ENCODE measurements at regions not wholly inside any gene's neighbourhood (a gene's known extent, or its start where the extent isn't known, plus 50 kb on each side); places are given as distances from the start of the nearest gene placed in this dataset.

- TF ChIP-seq CTCF (conservative IDR thresholded peaks at IDR 0.05; ENCODE audit: low read depth in 2 of 2) (no peak), NANOG (IDR thresholded peaks at IDR 0.05; ENCODE audit: borderline replicate concordance) (no peak), EZH2 (IDR thresholded peaks at IDR 0.05; ENCODE audit: low read depth, unreplicated experiment) (no peak), REST (IDR thresholded peaks at IDR 0.05; ENCODE audit: unreplicated experiment) (no peak), EZH2phosphoT487 (IDR thresholded peaks at IDR 0.05; ENCODE audit: unreplicated experiment) (no peak), POLR2AphosphoS5 (IDR thresholded peaks at IDR 0.05; ENCODE audit: low read depth) (no peak), CREB1 (CRISPR knock-in tag; IDR thresholded peaks at IDR 0.05; ENCODE audit: low read depth) (no peak), JUNB (IDR thresholded peaks at IDR 0.05; ENCODE audit: unreplicated experiment) (no peak), STAT1 (IDR thresholded peaks at IDR 0.05; ENCODE audit: unreplicated experiment) (no peak), ZNF331 (CRISPR knock-in tag; IDR thresholded peaks at IDR 0.05; ENCODE audit: low read depth) (no peak), ZNF114 (CRISPR knock-in tag; IDR thresholded peaks at IDR 0.05) (no peak)
- TF ChIP-seq, protein P1, sequence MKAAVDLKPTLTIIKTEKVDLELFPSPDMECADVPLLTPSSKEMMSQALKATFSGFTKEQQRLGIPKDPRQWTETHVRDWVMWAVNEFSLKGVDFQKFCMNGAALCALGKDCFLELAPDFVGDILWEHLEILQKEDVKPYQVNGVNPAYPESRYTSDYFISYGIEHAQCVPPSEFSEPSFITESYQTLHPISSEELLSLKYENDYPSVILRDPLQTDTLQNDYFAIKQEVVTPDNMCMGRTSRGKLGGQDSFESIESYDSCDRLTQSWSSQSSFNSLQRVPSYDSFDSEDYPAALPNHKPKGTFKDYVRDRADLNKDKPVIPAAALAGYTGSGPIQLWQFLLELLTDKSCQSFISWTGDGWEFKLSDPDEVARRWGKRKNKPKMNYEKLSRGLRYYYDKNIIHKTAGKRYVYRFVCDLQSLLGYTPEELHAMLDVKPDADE (IDR thresholded peaks at IDR 0.05), result no peak
- TF ChIP-seq, protein P2, sequence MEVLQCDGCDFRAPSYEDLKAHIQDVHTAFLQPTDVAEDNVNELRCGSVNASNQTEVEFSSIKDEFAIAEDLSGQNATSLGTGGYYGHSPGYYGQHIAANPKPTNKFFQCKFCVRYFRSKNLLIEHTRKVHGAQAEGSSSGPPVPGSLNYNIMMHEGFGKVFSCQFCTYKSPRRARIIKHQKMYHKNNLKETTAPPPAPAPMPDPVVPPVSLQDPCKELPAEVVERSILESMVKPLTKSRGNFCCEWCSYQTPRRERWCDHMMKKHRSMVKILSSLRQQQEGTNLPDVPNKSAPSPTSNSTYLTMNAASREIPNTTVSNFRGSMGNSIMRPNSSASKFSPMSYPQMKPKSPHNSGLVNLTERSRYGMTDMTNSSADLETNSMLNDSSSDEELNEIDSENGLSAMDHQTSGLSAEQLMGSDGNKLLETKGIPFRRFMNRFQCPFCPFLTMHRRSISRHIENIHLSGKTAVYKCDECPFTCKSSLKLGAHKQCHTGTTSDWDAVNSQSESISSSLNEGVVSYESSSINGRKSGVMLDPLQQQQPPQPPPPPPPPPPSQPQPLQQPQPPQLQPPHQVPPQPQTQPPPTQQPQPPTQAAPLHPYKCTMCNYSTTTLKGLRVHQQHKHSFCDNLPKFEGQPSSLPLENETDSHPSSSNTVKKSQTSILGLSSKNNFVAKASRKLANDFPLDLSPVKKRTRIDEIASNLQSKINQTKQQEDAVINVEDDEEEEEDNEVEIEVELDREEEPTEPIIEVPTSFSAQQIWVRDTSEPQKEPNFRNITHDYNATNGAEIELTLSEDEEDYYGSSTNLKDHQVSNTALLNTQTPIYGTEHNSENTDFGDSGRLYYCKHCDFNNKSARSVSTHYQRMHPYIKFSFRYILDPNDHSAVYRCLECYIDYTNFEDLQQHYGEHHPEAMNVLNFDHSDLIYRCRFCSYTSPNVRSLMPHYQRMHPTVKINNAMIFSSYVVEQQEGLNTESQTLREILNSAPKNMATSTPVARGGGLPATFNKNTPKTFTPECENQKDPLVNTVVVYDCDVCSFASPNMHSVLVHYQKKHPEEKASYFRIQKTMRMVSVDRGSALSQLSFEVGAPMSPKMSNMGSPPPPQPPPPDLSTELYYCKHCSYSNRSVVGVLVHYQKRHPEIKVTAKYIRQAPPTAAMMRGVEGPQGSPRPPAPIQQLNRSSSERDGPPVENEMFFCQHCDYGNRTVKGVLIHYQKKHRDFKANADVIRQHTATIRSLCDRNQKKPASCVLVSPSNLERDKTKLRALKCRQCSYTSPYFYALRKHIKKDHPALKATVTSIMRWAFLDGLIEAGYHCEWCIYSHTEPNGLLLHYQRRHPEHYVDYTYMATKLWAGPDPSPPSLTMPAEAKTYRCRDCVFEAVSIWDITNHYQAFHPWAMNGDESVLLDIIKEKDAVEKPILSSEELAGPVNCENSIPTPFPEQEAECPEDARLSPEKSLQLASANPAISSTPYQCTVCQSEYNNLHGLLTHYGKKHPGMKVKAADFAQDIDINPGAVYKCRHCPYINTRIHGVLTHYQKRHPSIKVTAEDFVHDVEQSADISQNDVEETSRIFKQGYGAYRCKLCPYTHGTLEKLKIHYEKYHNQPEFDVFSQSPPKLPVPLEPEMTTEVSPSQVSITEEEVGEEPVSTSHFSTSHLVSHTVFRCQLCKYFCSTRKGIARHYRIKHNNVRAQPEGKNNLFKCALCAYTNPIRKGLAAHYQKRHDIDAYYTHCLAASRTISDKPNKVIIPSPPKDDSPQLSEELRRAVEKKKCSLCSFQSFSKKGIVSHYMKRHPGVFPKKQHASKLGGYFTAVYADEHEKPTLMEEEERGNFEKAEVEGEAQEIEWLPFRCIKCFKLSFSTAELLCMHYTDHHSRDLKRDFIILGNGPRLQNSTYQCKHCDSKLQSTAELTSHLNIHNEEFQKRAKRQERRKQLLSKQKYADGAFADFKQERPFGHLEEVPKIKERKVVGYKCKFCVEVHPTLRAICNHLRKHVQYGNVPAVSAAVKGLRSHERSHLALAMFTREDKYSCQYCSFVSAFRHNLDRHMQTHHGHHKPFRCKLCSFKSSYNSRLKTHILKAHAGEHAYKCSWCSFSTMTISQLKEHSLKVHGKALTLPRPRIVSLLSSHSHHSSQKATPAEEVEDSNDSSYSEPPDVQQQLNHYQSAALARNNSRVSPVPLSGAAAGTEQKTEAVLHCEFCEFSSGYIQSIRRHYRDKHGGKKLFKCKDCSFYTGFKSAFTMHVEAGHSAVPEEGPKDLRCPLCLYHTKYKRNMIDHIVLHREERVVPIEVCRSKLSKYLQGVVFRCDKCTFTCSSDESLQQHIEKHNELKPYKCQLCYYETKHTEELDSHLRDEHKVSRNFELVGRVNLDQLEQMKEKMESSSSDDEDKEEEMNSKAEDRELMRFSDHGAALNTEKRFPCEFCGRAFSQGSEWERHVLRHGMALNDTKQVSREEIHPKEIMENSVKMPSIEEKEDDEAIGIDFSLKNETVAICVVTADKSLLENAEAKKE (CRISPR knock-in tag; IDR thresholded peaks at IDR 0.05), result no peak
Measured at GRCh38 chr20:19937651-19938420, 79.3 kb upstream of the NAA20 start.

All from GM23338 (cell line).